Neural cell (in vitro differentiated cells): ENCODE measurements at regions not wholly inside any gene's neighbourhood (a gene's known extent, or its start where the extent isn't known, plus 50 kb on each side); places are given as distances from the start of the nearest gene placed in this dataset.

Experiments
- H2AFZ ChIP-seq: fragments of 200-600, 300-800 bp; sonication (generic), shearing (Covaris generic); 2 replicates; pipeline ENCODE4 v1.6.0; 2014; ENCODE audit warnings: low read depth, mild to moderate bottlenecking, antibody characterized with exemption, low read length, moderate library complexity
- H3F3A ChIP-seq: fragments of 200-600 bp; shearing (Covaris generic); 2 replicates; pipeline ENCODE4 v1.6.1; 2016; ENCODE audit warnings: mild to moderate bottlenecking, moderate library complexity, mixed read lengths, antibody characterized with exemption, low read length; ENCODE audit not compliant: insufficient read depth, poor library complexity, severe bottlenecking
- H3K27ac ChIP-seq: fragments of 200-600, 300-800 bp; sonication (generic), shearing (Covaris generic); 2 replicates; pipeline ENCODE4 v1.5.1; 2014; ENCODE audit warnings: mild to moderate bottlenecking, low read length, moderate library complexity
- H3K27me3 ChIP-seq: fragments of 300-800, 200-600 bp; sonication (generic), shearing (Covaris generic); 2 replicates; pipeline ENCODE4 v1.6.0; 2014; ENCODE audit warnings: mild to moderate bottlenecking, low read depth, low read length, moderate library complexity; ENCODE audit not compliant: insufficient read depth
- H3K36me3 ChIP-seq: fragments of 300-800, 200-600 bp; sonication (generic), shearing (Covaris generic); 2 replicates; pipeline ENCODE4 v1.5.1; 2014; ENCODE audit warnings: mild to moderate bottlenecking, antibody characterized with exemption, low read length, moderate library complexity; ENCODE audit not compliant: insufficient read depth
- H3K4me2 ChIP-seq: fragments of 300-800, 200-600 bp; sonication (generic), shearing (Covaris generic); 2 replicates; pipeline ENCODE4 v1.6.0; 2014; ENCODE audit warnings: mild to moderate bottlenecking, low read length
- H3K4me3 ChIP-seq: fragments of 300-800, 200-600 bp; sonication (generic), shearing (Covaris generic); 2 replicates; pipeline ENCODE4 v1.5.1; 2014; ENCODE audit warnings: mild to moderate bottlenecking, low read length, moderate library complexity
- H3K79me2 ChIP-seq: fragments of 200-600 bp; shearing (Covaris generic); replicated peaks from 2 replicates; pipeline ENCODE4 v1.6.0; 2014; ENCODE audit warnings: mild to moderate bottlenecking, low read length, moderate library complexity; ENCODE audit not compliant: insufficient read depth
- H3K9ac ChIP-seq: fragments of 300-800, 200-600 bp; sonication (generic), shearing (Covaris generic); 2 replicates; pipeline ENCODE4 v1.6.1; 2016; ENCODE audit warnings: mild to moderate bottlenecking, low read length, mixed read lengths
- H3K9me2 ChIP-seq: fragments of 200-600 bp; shearing (Covaris generic); 2 replicates; pipeline ENCODE4 v1.6.1; 2016; ENCODE audit warnings: mild to moderate bottlenecking, low read length, mixed read lengths; ENCODE audit not compliant: insufficient read depth
- H3K9me3 ChIP-seq: fragments of 200-600, 300-800 bp; sonication (generic), shearing (Covaris generic); 2 replicates; pipeline ENCODE4 v1.6.1; 2016; ENCODE audit warnings: mild to moderate bottlenecking, mixed run types, low read length, moderate library complexity, mixed read lengths
- H4K20me1 ChIP-seq: fragments of 200-600 bp; shearing (Covaris generic); 2 replicates; pipeline ENCODE4 v1.6.1; 2016; ENCODE audit warnings: mild to moderate bottlenecking, mixed run types; ENCODE audit not compliant: insufficient read depth
- CTCF ChIP-seq: fragments of 450-650 bp; IDR thresholded peaks from 2 replicates; pipeline ENCODE4 v1.5.1; 2014; ENCODE audit warnings: antibody characterized with exemption, mild to moderate bottlenecking, moderate library complexity; ENCODE audit not compliant: poor library complexity, severe bottlenecking
- EP300 ChIP-seq: fragments of 450-650 bp; conservative IDR thresholded peaks from 2 replicates; pipeline ENCODE4 v1.6.1; 2014; ENCODE audit warnings: antibody characterized with exemption, mild to moderate bottlenecking, moderate library complexity; ENCODE audit not compliant: poor library complexity, severe bottlenecking
- EZH2 ChIP-seq: fragments of 200-600, 300-800 bp; shearing (Covaris generic), sonication (generic); IDR thresholded peaks from 2 replicates; pipeline ENCODE4 v1.6.1; 2014; ENCODE audit warnings: antibody characterized with exemption, low read length, borderline replicate concordance, mild to moderate bottlenecking; ENCODE audit not compliant: insufficient read depth, poor library complexity, severe bottlenecking
- MXI1 ChIP-seq: fragments of 450-650 bp; conservative IDR thresholded peaks from 2 replicates; pipeline ENCODE4 v1.6.1; 2014; ENCODE audit warnings: antibody characterized with exemption, mild to moderate bottlenecking; ENCODE audit not compliant: poor library complexity, severe bottlenecking
- POLR2AphosphoS5 ChIP-seq: IDR thresholded peaks from 2 replicates; pipeline ENCODE4 v1.6.1; 2012
- RAD21 ChIP-seq: fragments of 450-650 bp; conservative IDR thresholded peaks from 2 replicates; pipeline ENCODE4 v1.6.1; 2014; ENCODE audit warnings: antibody characterized with exemption, mild to moderate bottlenecking, moderate library complexity
- SMC3 ChIP-seq: fragments of 450-650 bp; conservative IDR thresholded peaks from 2 replicates; pipeline ENCODE4 v1.6.1; 2014; ENCODE audit warnings: antibody characterized with exemption, mild to moderate bottlenecking, moderate library complexity; ENCODE audit not compliant: poor library complexity
- TAF1 ChIP-seq: IDR thresholded peaks from 2 replicates; pipeline ENCODE4 v1.6.1; 2012; ENCODE audit warnings: low read depth
- TF ChIP-seq, protein P1 (sequence below): IDR thresholded peaks from 2 replicates; pipeline ENCODE4 v1.6.1; 2012; ENCODE audit warnings: borderline replicate concordance

DNA sequence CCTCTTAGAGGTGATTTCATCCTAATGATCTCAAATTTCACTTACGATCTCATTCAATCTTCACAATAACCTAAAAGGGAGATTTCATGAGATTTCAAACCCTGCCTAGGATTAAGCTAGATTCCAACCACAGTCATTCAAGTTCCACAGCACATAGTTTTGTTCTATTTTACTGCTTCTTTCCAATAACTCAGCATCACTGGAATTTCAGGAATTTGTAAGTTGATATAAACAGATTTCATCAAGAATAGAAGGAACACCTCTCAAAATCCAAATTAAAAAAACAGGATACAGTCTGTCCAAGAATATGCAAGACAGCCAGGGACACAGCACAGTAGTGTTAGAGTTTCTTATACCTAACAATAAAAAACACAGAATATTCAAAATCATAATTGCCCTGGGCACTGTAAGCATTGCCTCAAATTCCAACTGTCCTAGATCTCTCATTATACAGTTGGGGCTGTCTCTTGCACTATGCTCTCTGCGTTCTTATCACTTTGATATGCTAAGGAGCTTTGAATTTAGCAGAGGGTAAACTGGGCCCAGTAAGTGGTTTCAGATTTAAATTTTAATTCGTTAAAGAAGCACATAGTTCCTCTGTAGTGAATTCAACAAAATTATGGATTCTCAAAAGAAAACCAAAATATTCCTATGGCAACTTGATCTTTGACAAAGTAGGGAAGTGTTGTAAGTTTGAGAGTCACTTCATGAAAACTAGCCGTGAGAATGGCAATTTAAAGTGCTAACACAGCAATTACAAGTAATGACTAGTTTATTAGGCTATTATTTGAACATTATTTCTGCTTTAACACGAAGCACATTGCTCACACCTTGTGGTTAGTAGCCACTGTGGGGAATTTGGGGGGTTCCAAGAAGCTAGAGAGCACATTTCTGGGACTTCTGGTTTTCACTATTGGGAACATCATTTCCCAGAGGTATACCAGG lies 478.6 kb upstream of the C9orf72 start:
- no peak for TF ChIP-seq MXI1
- no peak for TF ChIP-seq EZH2
- TF ChIP-seq SMC3, result no peak
- TF ChIP-seq EP300, result no peak
- TF ChIP-seq POLR2AphosphoS5, result no peak
- TF ChIP-seq TAF1, result no peak
- TF ChIP-seq, protein P1, sequence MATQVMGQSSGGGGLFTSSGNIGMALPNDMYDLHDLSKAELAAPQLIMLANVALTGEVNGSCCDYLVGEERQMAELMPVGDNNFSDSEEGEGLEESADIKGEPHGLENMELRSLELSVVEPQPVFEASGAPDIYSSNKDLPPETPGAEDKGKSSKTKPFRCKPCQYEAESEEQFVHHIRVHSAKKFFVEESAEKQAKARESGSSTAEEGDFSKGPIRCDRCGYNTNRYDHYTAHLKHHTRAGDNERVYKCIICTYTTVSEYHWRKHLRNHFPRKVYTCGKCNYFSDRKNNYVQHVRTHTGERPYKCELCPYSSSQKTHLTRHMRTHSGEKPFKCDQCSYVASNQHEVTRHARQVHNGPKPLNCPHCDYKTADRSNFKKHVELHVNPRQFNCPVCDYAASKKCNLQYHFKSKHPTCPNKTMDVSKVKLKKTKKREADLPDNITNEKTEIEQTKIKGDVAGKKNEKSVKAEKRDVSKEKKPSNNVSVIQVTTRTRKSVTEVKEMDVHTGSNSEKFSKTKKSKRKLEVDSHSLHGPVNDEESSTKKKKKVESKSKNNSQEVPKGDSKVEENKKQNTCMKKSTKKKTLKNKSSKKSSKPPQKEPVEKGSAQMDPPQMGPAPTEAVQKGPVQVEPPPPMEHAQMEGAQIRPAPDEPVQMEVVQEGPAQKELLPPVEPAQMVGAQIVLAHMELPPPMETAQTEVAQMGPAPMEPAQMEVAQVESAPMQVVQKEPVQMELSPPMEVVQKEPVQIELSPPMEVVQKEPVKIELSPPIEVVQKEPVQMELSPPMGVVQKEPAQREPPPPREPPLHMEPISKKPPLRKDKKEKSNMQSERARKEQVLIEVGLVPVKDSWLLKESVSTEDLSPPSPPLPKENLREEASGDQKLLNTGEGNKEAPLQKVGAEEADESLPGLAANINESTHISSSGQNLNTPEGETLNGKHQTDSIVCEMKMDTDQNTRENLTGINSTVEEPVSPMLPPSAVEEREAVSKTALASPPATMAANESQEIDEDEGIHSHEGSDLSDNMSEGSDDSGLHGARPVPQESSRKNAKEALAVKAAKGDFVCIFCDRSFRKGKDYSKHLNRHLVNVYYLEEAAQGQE, result no peak
- TF ChIP-seq RAD21, result no peak
- no peak for TF ChIP-seq CTCF
- Histone ChIP-seq H3F3A (no peaks in the 10 kb centered on the region), H4K20me1 (no peaks in the 10 kb centered on the region), H3K9ac (no peak overlapping the region), H3K79me2 (no peaks in the 10 kb centered on the region), H3K4me3 (no peak overlapping the region), H3K27ac (no peak overlapping the region), H3K9me2 (no peaks in the 10 kb centered on the region), H3K36me3 (no peaks in the 10 kb centered on the region), H3K4me2 (no peak overlapping the region), H3K27me3 (no peaks in the 10 kb centered on the region), H3K9me3 (no peaks in the 10 kb centered on the region), H2AFZ (no peak overlapping the region)

- no peaks in the 10 kb centered on the region for H3K79me2 ChIP-seq
- H3K9ac ChIP-seq, result no peak overlapping the region
- H3K9me3 ChIP-seq, result peaks cover 4% of the 10 kb centered on the region
- TF ChIP-seq TAF1, result no peak
- TF ChIP-seq POLR2AphosphoS5, result no peak
- no peak for TF ChIP-seq MXI1
- TF ChIP-seq EZH2, result no peak
- H3K4me2 ChIP-seq, result no peak overlapping the region
- H4K20me1 ChIP-seq, result no peaks in the 10 kb centered on the region
- H2AFZ ChIP-seq, result no peak overlapping the region
- H3F3A ChIP-seq, result no peaks in the 10 kb centered on the region
- H3K9me2 ChIP-seq, result no peaks in the 10 kb centered on the region
- no peak overlapping the region for H3K4me3 ChIP-seq
- no peaks in the 10 kb centered on the region for H3K36me3 ChIP-seq
- no peak overlapping the region for H3K27ac ChIP-seq
- H3K27me3 ChIP-seq, result no peaks in the 10 kb centered on the region
Measured at GRCh38 chr9:28053096-28053777, 480.0 kb upstream of the C9orf72 start.
